ENCODE measurements at regions not wholly inside any gene's neighbourhood (a gene's known extent, or its start where the extent isn't known, plus 50 kb on each side); places are given as distances from the start of the nearest gene placed in this dataset.

DNA sequence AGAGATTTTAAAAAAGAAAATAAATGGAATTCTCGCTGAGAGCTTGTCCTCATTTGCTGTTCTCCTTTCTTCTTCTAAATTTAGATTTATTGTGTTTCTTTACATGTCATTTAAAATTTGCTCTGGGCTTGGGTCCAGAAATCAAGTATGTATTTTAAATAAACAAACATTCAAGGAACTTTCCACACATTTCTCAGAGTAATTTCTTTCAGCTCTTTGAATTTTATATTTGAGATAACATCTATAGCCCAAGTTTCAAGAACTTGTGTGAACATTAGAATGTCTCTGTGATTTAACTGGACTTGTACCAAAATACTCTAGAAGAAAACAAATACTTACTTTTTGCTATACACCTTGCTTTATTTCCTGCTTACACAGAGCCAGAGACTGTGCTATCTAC lies 192.3 kb downstream of the TMEM200A start:
- DNase-seq = no peak

DNA sequence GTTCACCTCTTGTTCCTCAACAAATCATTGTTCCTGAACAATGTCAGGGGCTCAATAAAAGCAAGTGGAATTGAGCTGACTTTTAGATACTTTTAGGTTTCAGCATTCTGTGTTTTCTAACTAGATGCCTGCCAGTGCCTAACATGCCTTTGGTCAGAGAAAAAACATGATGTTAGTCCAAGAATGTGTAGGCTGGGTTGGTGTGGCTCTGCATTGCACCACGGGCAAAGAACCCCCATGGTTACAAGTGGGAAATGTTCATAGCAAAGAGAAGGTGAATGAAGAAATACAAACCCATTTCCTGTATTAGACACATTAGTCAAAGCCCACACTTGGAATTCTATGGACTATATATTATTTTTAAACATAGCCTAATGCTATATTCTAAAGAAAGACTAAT lies 193.3 kb downstream of the TMEM200A start:
- no peak for DNase-seq

DNA sequence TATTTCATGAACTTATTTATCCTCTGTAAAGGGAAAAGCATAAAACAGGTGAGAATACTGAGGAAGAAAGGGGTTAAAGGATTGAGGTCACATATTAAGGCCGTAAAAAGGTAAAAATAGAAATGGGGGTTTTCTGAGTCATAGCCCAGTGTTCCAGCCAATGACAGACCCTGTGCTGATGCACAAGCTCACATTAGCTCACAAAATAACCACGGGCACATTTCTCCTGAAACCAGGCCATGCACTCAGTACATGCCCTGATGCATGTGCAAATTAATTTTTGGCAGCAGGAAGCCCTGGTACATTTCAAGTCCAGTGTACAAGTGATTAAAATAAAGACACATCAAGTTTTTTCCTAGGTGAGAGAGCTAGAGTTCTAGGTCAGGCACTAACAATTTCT lies 194.4 kb downstream of the TMEM200A start:
- DNase-seq = no peak

DNA sequence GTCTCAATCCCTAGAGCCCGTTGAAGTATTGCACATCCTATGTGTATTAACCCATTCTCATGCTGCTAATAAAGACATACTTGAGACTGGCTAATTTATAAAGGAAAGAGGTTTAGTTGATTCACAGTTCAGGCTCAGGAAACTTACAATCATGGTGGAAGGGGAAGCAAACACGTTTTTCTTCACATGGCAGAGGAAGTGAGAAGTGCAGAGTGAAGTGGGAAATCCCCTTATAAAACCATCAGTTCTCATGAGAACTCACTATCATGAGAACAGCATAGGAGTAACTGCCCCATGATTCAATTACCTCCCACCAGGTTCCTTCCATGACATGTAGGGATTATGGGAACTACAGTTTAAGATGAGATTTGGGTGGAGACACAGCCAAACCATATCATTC lies 195.3 kb downstream of the TMEM200A start:
- DNase-seq = peak; percentile 2 to 15

DNA sequence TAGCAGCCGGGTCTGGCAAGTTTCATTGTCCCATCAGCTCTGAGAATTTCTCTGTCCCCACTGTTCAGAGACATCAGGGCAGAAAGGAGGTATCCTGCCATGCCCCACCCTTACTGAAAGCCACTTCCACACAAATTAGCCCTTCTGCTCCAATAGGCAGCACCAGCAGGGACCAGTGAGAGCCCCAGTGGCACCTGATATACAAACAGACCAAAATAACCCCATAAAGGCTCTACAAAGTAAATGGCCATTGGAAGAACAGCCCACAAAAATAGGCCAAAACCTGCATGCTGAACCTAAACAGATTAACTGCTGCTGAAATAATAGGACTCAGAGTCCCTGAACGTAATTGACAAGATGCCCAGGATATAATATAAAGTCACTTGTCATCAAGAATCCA lies 199.9 kb downstream of the TMEM200A start:
- no peak for DNase-seq

DNA sequence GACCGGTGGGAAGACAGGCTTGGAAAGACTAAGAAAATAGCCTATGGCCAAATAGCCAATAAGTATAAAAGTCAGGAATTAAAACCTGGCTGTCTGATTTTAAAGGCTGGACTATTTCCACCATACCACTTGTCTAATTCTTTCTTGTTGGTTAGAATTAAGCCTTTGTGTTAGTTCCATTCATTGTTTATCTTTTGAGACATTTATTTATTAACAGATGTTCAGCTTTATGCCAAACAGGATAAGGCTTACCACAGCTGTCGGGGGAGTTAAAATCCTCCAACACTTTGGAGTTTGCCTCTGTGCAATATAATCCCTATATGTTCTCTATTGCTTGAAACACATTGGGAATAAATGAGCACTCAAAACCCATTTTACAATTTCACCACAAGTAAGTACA lies 208.3 kb downstream of the TMEM200A start:
- DNase-seq = no peak

DNA sequence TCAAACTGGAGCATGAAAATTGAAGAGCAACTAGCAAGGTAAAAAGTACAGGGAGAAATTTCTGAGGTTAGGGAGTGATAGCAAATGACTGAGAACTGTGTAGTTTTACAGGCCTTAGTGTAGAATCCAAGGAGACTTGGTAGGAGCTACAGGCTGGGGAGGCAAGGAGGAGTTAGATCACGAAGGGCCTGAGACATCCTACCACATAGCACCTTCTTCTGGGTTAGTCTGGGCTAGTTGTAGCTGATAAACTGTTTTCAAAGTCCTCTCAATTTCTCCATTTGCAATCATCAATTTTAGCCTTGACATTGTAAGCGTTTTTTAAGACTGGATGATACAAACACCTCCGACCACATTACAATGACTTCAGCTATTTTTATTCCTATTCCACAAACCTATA lies 209.7 kb downstream of the TMEM200A start:
- no peak for DNase-seq

DNA sequence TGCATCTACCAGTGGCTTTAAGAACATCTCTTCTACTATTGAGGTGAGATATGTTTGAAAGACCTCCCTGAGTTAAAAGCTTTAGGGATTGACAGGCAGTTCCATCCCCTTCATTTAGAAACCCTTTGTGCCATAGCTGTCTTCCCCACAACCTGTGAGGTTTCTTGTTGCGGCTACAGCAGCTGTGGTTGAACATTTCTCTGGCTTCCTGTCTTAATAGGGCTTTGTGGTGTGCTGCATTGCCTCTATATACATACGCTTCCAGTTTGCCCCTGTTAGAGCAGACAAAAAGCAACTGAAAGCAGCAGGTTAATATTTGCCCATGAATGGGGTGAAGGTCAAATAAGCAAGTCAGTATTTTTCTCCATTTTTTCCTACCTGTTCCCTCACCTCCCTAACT lies 210.2 kb downstream of the TMEM200A start:
- no peak for DNase-seq

DNA sequence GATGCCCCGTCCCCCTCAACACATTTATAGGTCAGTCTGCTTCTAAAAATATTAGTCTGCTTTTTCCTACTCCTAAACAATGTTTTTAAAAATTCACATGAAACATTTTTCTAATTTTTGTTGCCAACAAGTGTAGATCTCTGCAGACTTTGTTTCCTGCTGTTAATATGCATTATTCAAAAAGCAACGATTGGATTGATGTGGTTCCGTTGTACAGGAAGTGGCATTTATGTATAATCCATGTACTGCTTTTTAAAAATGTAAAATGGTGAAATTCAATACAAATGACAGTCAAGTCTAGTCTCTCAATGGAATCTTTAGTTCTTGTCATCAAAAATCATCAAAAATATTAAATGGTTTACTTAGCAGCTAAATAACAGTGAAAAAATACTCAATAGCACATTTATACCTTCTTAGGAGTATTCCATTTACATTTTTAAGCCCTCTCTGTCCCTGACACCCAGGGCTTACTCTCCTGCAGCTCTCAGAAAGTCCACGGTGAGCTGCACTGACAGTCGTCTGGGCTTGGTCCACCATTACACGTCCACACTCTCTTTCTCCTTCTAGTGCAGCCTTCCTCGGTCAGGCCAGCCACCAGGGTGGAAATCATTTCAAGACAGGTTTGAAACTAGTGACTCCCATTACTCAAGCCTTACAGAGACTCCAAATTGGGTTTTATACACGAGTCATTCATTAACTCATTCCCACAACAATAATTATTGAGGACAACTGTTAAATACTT lies 211.5 kb downstream of the TMEM200A start:
- DNase-seq = no peak

DNA sequence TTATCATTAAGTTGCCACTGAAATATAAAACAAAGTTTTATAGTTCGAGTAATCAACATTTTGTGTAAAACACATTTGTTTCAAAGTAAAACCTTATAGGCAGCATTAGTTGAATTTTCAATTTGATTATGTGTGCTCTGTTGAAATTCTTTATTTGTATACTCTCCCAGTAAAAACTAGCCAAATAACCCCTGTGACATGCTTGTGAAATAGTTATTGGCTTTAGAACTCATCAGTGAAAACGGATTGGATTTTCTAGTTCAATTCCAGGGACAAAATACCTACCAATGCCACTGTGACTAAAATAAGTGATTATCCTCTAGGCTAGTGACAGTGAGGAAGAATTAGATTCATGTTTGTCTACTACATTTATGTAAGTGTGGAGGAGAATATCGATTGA lies 212.9 kb downstream of the TMEM200A start:
- no peak for DNase-seq

DNA sequence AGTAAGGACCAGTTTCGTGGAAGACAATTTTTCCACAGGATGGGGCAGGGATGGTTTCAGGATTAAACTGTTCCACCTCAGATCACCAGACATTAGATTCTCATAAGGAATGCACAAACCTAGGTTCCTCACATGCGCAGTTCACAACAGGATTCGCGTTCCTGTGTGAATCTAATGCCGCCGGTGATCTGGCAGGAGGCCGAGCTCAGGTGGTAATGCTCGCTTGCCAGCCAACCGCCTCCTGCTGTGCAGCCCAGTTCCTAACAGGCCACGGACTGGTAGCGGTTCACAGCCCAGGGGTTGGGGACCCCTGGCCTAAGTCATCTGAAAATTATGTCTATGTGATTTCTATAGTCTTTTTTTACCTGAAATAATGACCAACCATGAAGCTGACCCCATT lies 217.5 kb downstream of the TMEM200A start:
- DNase-seq = no peak

DNA sequence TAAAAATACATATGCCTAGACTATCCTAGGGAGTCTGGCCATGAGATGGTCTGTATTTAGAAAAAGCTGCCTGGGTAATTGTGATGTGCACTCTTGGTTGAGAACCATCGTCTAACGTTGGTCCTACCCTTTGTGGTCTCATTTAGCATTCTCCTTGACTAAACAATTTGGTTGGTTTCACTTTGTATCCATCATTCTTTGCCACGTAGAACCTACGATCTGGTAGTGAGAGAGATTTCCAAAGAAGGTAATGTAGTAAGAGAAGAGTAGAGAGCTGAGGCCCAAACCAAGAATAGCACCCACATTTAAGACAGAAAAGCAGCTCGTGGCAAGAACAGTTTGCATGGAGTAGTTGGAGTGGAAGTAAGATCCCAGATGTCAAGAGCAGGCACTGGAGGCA lies 219.8 kb downstream of the TMEM200A start:
- no peak for DNase-seq

DNA sequence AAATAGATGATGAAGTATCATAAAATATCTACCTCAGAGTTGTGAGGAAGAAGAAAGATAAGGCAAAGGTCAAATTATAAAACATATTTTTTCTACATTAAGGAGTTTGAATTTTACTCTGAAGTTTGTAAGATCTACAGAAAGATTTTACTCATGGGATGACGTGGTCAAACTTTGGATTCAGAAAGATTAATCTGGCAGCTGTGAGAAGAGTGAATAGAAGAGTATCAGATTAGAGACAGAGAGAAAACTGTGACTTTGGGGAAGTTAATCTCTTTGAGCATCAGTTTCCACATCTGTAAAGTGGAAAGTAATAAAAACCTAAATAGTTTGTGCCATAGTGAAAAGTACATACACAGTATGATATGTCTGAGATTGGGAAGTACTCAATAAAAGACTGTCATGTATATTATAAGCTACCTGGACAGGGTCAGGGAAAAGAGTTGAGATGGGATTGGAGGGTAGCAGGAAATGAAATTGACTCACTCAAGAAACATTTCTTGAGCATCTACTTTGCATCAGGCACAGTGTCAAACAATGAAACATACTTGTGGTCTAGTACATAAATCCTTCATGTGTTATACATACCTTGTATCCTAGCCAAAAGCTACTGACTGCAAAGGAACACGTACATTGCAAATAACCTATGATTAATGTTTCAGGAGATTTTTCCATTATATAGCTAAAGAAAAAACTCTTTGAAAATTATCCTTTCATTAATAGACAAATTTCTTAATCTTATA lies 222.1 kb downstream of the TMEM200A start:
- DNase-seq = no peak

DNA sequence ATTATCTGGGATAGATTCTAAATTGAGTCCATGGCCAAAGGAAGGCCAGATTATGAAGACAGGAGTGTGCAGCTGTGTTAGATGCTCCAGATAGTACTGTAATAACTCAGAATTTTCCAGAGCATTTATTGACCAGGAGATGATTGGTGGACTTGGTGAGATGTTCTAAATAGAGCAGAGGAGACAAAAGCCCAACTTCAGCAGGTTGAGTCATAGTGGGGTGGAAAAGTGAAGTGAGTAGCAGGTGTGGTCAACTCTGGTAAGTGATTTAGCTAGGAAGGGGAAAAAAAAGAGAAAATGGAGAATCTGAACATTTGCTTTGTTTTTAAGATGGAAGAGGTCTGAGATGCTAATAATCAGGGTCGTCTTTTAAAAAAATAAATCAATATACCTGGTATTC lies 227.4 kb downstream of the TMEM200A start:
- DNase-seq = no peak

DNA sequence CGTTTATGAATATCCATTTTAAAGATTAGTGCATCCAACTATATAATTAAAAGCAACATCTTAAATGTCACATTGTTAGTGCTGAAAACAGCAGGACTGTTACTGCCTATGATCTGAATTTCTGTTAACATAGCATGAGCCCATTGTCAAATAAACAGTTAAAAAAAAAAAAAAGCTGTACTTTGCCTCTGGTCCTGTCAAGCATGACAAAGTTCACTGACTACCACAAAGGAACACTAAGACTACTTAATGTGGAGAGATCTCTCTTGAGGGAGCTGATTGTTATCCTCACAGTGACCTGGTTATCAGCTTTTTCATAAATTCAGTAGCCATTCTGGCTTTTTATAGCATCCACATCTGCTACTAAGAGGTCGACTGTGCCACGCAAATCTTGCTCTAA lies 228.1 kb downstream of the TMEM200A start:
- no peak for DNase-seq

DNA sequence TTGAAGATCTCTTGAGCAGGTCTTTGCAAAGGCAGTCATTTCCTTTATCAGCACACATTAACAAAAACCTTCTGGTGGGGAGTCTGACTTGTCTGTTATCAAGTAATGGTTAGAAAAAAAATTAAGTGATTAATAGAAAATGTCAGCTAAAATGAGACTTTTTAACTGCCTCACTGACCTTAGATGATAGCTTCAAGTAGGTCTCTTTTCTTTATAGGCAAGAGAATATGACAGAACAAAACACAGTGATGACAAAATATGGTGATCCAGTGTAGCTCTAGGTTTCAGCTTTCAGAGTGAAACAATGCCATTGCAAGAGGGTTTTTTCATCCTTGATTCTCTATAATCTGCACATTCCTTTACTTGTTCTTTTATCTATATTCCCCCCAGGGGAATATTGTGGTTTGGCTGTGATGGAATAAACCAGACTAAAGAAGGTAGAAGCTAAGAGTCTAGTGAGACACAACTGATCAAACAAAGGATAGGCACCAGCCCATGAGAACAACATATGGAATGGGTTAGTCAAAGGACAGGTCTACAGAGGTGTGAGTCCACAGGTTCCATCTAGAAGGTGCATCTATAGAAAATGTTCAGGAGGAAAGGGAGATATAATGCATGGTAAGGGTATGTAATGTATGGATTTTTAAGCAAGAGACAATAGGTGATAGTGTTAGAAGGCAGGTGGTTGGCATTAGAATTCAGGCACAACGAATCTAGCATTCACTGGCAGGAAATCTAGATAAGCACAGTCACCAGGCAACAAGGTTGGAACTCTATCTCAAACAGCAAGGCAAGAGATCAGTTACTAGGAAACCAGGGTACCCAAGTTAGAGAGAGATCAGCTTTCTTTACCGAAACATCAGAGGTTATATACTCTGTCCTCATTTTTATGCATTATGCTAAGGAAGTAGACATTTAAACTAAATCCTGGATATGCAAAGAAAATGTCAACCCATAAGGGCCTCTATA lies 228.9 kb upstream of the SMLR1 start:
- DNase-seq = no peak

DNA sequence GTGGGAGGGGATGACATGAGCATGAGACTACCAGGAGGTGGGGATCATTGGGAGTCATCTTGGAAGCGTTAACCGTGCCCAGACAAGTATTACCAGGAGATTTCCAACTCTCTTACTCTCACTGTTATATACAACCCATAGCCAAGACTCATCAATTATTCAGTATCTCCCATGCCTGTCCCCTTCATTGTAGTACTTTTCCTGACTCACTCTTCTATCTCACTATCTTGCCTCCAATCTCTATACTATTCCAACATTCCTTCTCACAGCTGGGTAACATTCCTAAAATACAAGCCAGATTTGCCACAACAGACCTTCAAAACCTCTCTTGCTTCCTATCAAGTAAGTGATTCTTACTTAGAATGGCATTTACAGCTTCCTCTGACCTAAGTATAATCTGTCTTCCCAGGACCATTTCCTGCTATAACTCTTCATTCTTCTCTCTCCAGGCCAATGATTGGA lies 226.3 kb upstream of the SMLR1 start:
- no peak for DNase-seq

DNA sequence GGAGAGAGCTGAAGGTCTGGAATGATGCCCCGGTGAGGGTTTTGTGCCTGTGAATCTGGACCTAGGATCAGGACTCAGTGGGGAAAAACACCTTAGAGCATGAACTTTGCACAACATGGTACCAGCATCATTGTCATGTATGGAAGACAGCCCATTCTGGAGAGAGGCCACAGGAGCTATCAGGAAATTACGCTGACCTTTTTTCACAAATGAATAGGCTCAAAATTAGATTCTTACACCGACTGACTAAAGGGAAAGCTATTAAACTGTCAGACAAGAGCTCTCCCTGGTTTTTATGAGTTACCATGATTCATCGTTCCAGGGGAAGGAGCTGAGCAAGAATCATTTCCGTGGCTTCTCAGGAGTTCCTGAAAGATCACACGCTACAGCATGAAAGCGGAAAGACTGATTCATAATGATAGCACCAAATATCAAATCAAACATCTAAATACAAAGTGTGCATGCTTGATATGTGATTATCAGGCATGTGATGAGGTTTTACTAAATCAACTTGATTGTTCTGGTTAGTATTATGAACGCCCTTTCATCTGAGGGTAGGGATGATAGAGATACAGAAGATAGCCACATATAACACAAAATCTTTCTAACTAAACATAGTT lies 224.9 kb upstream of the SMLR1 start:
- no peak for DNase-seq

DNA sequence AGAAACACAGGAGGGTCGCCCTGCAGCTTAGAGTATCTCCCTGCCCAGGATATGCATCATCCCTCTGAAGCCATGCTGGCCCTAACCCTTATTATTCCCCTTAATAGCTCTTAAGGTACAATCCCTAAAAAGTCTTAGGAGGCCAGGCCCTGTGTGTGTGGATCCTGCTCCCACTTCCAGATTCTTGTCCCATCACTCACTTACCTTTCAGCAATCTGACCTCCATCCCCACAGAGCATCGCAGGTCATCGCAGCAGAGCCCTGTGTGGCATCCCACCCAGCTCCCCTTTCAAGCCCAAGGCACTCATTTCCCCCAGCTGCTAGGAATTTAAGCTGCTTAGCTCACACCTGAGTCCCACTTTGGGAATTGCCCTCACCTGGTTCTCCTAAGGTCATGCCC lies 223.8 kb upstream of the SMLR1 start:
- DNase-seq = no peak

DNA sequence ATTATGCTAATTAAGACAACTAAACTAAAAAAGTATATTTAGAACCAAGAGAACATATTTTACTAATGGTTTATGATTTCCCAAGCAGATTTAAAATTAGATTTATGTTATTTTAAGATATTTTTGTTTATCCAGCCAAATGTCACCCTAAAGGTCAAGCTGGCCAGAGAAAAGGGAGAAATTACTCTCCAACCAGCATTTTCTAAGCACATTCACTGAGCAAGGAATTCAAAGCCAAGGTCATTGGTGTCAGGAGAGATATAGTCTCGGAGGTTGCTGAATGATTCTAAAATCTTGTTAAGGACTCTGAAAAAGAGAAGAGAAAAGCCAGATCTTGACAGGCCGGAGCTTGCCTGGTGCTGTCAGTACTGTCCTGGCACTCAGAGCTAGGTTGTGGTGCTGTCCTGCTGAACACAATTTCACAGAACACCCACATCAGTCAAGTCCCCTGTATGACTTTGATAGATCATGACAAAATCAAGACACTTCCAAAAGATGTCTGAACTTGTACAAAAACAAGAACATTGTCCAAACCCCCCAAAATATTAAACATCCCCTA lies 222.3 kb upstream of the SMLR1 start:
- no peak for DNase-seq

DNA sequence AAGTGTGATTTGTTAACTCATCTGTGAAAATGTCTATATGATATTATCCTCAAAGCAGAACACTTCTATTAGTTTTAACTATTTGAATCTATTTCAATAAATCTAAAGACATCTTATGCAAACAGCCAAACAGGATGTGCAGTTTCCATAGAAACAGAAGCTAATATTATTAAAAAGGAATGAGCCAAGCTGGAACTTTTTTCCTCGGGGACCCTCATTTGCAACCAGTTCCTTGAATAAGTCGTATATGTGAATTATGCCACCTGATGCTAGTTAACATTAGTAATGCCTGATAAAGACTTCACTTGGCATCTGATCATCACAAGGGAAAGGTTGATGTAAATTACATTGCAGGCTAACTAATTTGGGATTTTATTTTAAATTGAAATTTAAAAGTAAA lies 216.9 kb upstream of the SMLR1 start:
- no peak for DNase-seq

DNA sequence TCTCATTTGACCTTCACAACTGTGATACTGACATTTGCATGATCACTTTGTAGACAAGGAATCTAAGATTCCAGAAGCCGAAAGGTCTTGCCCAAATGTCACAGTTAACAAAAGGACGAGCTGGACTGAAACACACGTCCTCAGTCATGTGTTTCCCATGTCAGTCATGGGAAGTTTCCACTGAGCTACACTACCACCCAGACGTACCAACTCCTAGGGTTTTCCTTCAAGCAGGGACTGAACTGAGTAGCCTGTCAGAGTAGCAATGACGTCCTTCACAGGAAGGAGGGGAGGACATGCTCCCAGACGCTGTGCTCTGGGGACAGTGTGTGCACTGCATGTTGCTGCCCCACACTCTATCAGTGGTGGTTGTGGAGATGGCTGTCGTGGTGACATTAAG lies 215.8 kb upstream of the SMLR1 start:
- DNase-seq = no peak
